GM12873 (cell line): ENCODE measurements at regions not wholly inside any gene's neighbourhood (a gene's known extent, or its start where the extent isn't known, plus 50 kb on each side); places are given as distances from the start of the nearest gene placed in this dataset.

ENCODE experiments used
- TF ChIP-seq, protein P1 (sequence below): IDR thresholded peaks from 2 replicates; pipeline ENCODE4 v1.5.1; 2012; ENCODE audit warnings: low read depth, mild to moderate bottlenecking, moderate library complexity, low read length, control low read depth; ENCODE audit not compliant: insufficient read depth; ENCODE audit errors: missing control alignments

DNA sequence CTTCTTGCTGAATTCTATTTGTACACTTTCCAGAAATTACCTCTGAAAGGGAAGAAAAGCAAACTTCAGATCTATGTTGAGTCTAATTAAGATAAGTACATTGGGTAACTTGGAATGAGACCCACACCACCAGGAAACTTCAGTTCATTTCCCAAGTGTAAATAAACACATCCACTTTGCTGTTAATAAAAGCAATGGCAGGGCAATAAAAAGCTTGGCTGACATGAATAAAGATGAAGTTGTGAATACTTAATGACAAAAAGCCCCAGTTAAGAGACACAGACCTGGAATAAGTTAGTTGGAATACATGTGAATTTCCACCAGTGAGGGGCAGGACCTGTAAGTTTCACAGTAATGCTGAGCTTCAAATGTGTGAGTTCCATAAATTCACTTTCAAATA is 83.3 kb downstream of the MEX3B start:
- TF ChIP-seq, protein P1, sequence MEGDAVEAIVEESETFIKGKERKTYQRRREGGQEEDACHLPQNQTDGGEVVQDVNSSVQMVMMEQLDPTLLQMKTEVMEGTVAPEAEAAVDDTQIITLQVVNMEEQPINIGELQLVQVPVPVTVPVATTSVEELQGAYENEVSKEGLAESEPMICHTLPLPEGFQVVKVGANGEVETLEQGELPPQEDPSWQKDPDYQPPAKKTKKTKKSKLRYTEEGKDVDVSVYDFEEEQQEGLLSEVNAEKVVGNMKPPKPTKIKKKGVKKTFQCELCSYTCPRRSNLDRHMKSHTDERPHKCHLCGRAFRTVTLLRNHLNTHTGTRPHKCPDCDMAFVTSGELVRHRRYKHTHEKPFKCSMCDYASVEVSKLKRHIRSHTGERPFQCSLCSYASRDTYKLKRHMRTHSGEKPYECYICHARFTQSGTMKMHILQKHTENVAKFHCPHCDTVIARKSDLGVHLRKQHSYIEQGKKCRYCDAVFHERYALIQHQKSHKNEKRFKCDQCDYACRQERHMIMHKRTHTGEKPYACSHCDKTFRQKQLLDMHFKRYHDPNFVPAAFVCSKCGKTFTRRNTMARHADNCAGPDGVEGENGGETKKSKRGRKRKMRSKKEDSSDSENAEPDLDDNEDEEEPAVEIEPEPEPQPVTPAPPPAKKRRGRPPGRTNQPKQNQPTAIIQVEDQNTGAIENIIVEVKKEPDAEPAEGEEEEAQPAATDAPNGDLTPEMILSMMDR = no peak

DNA sequence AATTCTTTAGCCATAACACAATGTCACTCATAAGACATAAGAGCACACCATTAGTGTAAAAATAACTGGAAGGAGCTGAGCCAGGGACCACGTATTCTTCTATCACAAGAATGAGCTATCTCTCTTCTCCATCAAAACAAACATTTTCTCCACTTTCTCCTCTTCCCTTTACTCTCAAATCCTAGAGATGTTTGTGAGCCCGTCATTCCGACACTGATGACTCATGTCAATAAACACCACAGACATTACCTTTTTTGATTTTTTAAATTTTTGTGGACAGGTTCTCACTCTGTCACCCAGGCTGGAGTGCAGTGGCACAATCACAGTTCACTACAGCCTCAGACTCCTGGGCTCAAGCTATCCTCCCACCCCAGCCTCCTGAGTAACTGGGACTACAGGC is 86.6 kb downstream of the MEX3B start:
- TF ChIP-seq, protein P1 = no peak

DNA sequence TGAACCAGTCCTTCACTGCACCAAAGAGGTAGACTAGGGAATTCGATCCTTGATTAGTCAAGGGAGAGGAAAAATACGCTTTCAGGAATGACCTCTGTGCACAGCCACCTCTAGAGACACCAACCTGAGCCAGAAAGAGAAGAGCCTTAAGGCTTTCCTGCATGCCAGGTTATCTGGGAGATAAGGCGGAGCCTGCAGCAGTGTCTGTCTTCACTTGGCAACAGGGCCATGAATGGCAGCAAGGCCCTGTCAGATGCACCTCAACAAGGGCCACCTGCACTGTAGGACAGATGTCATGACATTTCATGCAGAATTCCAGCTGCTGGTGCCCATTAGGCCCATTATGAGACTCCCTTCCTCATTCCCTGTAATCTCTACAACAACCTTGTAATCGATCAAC is 88.1 kb downstream of the MEX3B start:
- TF ChIP-seq, protein P1 = no peak

GRCh38 chr15:81955382-81956062 is 90.3 kb downstream of the MEX3B start:
- TF ChIP-seq, protein P1 = no peak

DNA sequence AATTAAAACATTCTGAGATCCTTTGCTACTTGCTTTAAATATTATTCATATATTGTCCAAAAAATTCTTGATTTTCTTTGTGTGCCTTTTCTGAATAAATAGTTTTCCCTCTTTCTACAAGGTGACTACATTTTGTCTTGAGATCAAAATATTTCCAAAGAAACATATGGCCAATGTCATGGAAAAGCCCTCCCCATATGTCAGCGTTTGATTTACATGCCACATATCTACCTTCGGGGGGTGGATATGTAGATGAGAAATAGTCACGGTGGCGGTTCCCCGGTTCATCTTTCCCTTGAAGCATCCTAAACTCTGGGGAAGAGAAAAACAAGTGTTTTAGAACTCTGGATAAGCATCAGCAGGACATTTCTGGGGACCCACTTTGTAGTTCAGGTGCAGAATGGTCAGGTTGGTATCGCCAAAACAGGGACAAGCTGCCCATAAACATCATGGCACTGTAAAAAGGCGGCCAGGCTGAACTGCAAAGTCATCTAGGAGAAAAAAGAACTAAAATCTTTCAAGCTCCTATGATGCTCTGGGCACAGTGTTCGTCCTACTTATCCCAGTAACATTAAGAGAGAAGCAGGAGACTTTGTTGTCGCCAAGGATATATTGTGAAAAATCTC is 91.5 kb downstream of the MEX3B start:
- TF ChIP-seq, protein P1 = no peak

DNA sequence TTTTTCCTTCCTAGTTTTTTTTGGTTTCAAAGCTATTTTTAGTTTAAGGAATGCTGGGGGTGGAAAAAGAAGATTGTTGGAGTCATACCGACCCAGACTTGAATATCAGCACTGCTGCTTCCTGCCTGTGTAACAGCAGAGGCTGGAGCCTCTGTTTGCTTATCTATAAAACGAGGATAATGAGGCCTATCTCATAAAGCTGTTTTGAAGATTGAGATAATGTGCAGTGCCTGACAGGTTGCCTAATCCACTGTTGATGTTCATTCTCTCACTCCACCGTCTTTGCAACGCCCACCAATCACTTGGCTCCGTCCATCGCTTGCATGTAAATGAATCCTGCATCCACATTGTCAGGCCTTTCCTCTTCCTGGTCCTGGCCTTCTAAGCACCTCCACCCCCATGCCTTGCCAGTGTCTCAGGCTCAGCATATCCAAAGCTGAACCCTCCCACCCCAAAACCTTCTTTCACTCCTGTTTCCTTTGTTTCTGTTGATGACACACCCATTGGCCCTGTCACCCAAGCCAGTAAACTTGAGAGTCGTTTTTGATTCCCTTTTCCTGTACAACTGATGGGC is 94.9 kb downstream of the MEX3B start:
- TF ChIP-seq, protein P1 = no peak

GRCh38 chr15:81948751-81949150 is 97.1 kb downstream of the MEX3B start:
- TF ChIP-seq, protein P1 = no peak
